HG03558 (cell line): ENCODE measurements at regions not wholly inside any gene's neighbourhood (a gene's known extent, or its start where the extent isn't known, plus 50 kb on each side); places are given as distances from the start of the nearest gene placed in this dataset.

Source experiments
- ATAC-seq: cut with Tn5 transposase; IDR thresholded peaks from one replicate; pipeline ENCODE4 v1.9.1; 2021; ENCODE audit warnings: moderate number of reproducible peaks; ENCODE audit not compliant: unreplicated experiment; ENCODE audit errors: extremely low read depth

DNA sequence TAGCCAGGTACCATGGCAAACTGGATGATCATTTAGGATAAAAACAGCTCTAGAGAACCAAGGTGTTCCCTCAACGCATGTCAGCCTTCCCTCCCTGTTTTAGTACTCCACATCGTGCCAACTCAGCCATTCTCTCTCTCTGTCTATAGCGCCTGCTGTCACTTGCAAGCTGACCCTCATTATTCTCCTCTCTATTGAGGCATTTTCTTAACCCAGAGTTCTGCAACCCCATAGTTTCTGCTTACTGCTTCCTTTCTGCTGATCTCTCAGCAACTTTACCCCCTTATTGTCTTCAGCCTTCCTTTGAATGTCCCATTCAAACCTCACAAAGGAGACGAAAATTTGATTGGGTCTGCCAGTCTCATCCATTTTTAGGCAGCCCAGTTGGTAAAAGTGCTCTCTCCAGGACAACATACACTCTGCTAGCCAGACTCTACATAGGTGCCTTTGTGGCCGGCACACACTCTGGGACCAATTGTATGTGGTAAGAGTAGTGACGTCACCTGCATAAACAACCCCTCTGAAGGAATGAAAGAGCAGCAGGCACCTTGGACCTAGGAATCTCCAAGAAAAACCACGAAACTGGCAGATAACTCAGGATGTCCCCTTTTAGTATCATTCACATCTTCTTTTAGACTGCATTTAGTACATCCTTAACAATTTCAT lies 367.2 kb upstream of the KCNH7 start:
- ATAC-seq = no peak

DNA sequence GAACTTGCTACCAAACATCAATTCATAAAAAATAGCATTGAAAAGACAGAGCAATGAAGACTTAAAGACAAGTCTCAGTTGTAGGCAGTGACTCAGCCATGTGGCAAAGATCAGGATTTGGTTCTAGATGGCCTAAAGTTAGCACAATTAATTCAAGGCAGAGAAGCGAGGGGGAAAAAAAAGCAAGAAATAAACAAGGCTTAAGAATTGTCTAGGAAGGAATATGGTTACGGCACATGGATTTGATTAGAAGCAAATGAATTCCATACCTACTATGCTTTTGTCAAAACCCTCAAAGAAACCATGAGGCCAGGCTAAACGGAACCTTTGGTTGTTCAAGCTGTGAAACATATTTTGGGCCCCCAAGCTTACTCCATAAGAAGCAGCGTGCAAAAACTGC lies 362.2 kb upstream of the KCNH7 start:
- ATAC-seq = no peak

DNA sequence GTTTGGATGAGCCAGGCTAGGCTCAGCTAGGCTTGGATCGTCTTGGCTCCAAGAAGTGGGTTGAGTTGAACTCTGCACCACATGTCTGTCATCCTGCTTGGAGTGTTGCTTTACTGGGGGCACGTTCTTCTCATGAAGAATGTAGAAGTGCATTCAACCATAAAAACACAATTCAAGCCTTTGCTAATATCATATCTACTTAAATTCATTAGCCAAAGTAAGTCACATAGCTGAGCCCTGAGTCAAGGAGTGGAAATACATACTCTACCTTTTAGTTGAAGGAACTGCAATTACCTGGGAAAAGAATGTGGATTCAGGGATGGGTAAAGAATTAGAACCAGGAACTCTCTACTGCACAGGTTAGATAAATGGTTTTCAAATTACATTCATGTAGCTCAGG lies 360.4 kb upstream of the KCNH7 start:
- no peak for ATAC-seq

DNA sequence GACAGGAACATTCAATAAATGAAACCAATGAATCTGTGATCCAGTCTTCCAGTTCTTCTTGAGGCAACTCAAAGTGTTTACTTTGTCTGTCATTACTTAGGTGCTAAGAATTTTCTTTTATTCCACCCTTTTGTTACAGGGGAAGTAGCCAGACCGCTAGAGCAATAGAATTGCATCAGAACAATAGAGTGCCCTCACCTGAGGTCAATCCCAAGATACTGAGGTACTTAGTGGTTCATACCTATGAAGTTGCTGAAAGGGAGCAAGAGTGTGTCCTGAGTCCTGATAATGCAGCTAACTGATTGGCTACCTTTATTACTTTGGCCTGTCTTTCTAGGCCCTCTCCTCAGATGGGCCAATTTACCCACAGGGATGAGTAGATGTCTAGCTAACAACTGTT lies 359.4 kb upstream of the KCNH7 start:
- ATAC-seq = no peak

DNA sequence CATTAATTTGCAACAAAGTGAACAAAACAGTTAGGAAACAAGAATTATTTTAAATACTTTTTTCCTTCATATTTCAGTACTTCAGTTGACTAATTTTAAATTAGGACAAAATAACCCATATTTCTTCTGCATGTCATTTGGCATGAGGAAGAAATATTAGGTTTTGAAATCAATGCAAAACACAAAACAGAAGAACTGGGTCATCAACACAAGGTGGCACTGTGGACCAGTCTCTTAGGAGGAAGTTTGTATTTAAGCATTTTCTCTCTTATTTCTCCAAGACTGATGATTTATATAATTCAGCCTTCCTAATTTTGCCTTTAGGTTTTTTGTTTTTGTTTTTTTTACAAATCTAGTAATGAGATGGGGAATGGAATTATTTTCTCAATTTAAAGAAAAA lies 352.8 kb upstream of the KCNH7 start:
- ATAC-seq = peak; percentile 51

DNA sequence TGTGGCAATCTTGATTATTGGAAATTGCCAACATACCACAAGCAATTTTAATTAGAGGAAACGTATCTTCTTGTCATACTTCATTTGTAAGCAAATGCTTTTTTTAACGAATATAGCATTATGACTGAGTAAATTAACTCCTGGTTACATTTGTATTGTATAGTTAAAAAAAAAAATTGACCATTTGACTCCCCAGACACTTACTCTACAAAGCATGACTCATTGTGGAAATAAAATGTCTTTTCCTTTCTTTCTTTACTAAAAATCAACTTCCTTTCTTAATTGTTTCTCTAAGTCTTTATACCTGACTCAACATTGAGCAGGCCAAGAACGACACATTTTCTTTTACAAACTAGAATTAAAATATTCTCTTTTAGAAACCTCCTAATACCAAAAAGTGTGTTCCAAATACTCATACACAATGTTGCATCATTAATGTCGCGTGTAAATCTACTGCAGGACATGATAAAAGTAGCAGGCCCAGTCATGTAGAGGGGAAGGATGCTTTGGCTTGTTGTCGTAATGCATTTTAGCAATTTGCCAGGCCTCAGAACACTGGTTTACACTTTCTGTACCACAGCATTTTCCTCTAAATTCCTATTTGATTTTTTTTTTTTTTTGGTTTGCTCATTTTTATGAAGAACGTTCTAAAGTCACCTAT lies 349.6 kb upstream of the KCNH7 start:
- ATAC-seq = no peak

DNA sequence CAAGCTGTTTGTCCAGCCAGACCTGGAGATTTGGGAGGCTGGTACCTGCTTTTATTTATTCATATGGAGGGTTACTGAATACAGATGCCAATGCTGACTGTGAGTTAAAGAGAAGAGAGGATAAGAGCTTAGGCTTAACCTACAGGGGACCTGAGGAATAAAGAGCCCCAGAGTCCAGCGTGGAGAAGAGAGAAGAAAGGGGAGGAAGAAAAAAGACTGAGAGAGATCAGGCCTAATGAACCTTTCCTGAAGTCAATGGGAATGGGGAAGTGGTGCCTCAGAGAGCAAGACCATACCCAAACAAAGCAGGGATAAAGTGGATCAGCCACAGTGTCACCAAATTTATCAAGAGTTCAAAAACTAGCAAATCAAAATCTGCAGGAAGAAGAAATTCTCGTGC lies 348.6 kb upstream of the KCNH7 start:
- ATAC-seq = no peak

DNA sequence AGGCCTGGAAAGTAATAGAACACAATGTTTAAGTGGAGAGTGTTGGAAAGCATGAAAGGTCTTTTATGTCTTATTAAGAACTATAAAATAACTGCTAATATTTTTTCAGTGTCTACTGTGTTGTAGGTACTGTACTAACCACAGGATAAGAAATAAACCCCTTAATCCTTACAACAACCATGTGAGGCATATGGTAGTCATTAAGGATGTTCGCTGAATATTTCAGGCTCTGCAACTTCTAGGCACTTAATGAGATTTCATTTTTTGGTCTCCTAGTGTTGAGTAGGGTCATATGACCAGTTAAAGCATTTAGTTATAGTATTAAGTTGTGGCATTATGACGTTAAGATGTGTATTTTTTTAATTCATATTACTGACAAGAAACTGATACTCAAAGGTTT lies 346.6 kb upstream of the KCNH7 start:
- ATAC-seq = no peak

DNA sequence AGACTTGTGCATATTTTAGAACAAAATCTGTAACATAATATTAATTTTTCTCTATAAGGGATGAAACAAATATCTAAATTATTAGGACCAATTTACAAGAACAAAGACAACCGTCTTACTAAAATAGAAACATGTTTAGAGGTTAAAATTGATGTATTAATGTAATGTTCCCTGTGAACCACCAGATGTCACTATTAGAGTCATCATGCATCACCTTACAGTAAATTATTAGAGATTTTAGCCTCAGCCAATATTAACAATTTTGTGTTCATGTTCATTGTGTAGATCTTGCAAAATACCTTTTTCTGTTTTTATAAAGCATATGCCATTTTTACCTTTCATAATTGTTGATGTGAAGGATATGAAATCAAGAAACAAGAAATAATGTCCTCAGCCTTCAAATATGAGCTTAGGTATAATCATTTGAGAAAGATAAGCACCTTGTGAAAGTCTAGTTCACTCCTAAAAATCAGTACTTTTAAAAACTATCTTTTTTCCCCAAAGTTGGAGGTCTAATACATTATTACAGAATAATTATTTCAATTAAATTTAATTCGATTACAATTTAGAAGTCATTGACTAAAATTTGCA lies 344.3 kb upstream of the KCNH7 start:
- ATAC-seq = peak; percentile 52

DNA sequence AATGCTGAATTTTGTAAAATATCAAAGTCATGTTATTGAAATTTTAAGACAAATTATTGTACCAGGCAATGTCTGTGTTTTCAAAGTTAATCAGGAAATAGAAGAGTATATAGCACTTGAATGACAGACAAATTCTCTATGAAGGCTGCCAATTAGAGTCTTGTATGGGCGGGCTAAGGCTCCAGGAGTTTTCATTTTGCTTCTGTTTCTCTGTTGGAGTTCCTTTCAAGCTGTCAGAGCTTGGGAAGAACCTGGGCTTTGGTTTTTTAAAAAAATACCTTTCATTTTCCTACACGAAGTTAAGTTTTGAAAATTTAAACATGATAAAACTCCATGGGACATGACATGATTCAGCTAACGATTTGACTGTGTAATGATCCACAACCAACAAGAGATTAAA lies 339.0 kb upstream of the KCNH7 start:
- no peak for ATAC-seq

DNA sequence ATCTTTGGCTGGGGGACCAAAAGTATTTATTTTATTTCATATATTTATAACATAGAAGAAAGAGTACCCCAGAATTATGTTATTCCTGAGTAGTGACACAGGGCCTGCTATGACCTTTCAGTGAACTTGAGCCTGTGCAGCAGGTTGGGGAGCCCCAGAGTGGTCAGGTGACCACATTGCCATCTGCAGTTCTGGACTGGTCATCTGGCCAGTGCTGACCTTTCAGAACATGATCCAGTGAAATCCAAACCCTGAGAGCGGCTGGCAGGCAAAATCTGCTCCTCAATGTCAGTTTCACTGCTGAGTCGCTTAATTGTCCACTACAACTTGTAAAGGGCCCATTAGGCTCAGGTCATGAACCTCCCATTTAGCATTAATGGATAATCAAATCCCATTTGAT lies 336.7 kb upstream of the KCNH7 start:
- no peak for ATAC-seq

DNA sequence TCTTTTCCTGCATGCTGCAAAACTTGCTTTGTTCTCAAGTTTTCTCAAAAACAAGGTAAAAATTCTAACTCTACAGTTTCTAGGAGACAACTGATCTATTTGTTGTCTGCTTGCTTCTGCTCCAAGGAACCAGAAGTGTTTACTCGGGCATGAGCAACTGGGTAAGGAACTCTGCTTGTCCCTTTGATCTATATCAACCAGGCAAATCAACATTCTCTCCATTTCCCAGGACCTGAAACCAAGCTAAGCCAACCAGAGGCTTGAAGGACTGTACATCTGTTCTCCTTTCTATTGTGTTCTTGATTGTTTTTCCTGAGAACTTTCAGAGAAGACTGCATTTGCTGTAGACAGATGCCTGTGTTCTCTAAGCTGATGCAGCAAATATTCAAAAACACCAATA lies 335.0 kb upstream of the KCNH7 start:
- no peak for ATAC-seq

DNA sequence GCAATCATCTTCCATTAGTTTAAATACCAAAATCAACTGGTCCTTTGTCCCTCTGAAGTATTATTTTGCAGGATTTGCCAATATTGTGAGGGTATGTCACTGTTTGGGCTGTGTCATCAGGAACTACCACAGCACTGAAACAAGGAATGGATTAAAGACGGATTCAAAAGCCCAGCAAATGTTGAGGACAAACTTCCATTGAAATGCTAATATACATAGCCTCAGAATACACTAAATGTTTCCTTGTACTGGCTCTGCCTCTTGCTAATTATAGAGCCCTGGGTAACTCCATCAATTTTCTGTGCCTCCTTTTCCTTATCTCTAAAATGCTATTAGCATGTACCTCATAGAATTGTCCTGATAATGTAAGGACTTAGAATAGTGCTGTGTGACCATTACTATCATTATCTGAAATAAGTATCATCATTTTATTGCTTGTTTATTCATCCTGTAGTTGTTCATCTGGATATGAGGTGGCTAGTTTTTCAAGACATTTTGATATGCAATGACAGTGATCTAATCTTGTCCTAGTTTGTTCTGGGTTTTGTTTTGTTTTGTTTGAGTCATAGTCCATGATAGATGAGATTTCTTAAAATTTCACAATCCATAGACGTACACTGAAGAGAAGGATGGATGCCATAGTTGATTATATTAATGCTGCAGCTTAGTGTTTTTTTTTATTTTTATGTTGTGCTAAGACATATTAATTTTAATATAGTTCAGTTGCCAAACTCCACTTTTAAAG lies 333.4 kb upstream of the KCNH7 start:
- no peak for ATAC-seq

DNA sequence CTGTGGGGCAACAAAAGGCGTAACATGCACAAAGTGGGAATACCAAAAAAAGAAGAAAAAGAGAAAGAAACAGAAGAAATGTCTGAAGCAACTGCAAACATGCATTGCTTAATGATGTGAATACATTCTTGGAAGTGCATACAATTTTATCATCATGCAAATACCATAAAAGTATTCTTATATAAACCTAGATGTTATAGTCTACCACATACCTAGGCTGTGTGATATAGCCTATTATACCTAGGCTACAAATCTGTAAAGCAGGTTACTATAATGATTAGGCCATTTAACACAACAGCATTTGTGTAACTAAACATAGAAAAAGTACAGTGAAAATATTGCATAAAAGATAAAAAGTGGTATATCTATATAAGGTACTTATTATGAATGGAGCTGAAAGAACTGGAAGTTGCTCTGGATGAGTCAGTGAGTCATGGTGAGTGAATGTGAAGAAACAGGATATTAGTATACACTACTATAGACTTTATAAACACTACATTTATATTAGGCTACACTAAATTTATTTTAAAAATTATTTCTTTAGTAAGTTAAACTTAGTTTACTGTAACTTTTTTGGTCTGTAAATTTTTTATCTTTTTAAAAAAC lies 319.4 kb upstream of the KCNH7 start:
- no peak for ATAC-seq

DNA sequence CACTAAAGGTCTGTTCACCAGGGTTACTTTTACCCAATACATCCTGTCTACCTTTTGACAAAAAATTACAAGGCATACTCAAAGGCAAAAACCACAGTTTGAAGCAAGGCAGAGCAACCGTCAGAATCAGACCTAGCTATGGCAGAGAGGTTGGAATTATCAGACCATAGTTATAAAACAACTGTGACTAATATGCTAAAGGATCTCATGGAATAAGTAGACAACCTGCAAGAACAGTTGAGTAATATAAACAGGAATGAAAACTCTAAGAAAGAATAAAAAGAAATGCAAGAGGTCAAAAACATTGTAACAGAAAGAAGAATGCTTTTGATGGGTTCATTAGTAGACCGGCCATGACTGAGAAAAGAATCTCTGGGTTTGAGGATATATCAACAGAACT lies 318.8 kb upstream of the KCNH7 start:
- no peak for ATAC-seq

DNA sequence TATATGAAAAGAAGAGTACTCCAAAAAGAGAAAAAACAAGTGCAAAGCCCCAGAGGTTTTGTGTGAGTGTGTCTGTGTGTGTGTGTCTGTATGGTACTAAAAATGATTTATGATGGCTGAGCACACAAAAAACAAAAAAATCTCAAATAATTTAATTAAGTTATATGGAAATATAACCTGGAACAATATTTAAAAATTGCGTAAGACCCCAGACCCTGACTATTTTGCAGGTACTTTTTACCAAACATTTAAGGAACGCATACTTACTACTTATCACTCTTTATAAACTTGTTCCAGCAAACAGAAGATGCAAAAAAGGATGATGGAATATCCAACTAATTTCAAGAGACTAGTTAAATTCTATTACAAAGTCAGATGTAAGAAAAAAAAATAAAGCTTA lies 317.4 kb upstream of the KCNH7 start:
- no peak for ATAC-seq

DNA sequence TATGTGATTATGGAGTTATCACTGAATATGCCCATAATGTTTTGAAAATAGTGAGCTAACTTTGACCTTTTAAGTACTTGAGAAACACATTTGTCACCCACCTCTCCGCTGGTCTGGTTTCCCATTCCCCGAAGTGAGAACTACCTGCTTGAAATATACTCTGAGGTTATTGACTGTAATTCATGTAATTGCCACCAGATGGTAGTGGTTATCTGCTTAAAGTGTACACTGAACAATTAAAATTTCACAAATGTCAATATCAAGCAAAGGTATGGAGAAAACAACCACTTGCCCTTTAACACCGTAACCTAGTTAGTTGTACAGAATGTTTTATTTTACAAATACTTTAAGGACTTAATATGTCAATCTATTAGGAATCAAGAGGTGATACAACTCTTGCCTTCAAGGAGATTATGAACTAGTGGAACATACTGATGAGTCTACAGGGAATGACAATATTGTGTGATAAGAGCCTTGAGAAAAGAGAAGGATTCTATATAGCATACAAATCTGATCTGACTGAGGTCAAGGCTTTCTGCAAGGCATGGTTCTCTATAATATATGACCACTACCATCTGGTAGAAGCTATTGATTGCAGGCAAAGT lies 316.8 kb upstream of the KCNH7 start:
- peak; percentile 79 for ATAC-seq

DNA sequence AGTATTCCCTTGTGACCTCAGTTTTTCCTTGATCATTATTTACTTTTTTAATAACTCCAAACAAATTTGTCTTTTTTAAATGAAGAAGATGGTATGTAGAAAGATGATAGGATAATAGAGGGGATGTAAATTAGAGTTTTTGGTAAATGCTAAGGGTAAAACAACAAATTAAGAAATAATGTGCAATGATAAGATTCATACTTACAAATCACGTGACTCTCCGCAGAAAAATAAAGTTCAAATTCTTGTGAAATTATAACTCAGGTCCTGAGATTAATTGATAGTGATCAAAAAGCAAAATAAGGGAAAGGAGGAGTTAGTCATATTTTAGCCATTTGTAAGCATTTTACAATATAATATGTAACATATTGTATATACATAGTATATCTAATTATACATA lies 304.1 kb upstream of the KCNH7 start:
- ATAC-seq = no peak

DNA sequence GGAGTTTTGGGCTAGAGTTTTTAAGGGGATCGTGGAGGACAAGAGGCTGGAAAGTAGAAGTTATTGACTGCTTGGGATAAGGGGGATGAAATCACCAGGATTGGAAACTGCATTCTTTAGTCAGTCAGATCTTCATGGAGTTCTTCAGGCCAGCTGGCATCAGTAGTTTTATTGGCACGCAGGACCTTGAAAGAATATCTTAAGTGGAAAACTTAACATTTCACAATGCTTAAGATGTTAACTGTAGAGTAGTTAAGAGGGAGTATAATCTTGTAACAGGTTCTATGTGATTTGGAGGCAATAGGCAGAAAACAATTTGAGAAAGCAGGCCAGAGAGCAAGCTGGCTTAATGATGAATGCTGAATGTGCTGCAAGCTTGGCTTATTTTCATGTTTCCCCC lies 300.4 kb upstream of the KCNH7 start:
- ATAC-seq = no peak

DNA sequence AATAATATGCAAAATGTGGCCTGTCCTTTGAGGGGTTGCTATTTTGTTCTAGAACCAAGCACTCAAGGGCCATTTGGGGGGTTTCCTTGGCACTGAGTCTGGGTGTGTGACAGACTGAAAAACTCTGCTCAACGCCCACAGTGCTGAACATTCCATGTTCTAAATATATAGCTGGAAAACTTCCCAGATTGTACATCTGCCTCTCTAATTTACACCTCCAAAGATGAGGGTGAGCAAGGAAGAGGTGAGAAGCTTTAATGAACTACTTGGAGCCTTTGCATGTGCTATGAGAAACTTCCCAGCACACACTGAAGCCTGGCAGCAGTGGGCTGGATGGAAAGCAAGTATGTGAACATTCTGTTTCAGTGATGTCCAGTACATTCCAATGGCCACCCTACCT lies 296.7 kb upstream of the KCNH7 start:
- ATAC-seq = no peak

DNA sequence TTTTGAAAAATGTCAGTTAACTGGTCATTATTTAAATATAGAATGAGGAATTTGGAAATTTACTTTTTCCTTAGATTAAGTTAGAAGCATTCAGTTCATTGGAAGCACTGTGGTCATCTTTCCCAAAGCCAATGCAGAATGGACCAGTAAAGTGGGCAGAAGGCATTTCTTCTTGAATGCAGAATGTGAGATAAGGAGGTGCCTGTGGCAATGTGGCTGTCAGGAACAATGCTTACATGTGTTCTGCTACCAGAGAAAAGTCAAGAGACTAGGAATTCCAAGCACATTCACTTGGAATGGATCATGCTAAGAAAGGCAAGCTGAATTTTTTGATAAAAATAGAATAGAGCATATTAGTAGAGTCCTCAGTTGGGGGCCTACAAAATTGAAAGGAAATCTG lies 295.0 kb upstream of the KCNH7 start:
- ATAC-seq = no peak
